Activated CD8-positive, alpha-beta T cell treated with anti-CD3 and anti-CD28 coated beads for 36 hours (primary cell): ENCODE measurements at regions not wholly inside any gene's neighbourhood (a gene's known extent, or its start where the extent isn't known, plus 50 kb on each side); places are given as distances from the start of the nearest gene placed in this dataset.

Source experiments
- ATAC-seq: fragments of 200-7000 bp; cut with Tn5 transposase; one replicate; pipeline ENCODE4 v1.10.0; 2021; ENCODE audit warnings: mild to moderate bottlenecking, moderate library complexity
- CTCF ChIA-PET: fragments of 350-600 bp; sonication (Branson Sonifier 250); formaldehyde crosslinking; loops from one replicate; lab custom pipeline; 2021; ENCODE audit warnings: antibody characterized with exemption; lab: Charles Lee
- POLR2A ChIA-PET: fragments of 350-600 bp; sonication (Branson Sonifier 250); formaldehyde crosslinking; loops from one replicate; lab custom pipeline; 2021; ENCODE audit warnings: antibody characterized with exemption; lab: Charles Lee
- DNase-seq: peaks from one replicate; pipeline ENCODE4 v3.0.0-alpha.2; 2020
- H3K27ac Mint-ChIP-seq: one replicate; pipeline ENCODE4 v1.8.0; 2021; ENCODE audit warnings: mild to moderate bottlenecking, mixed read lengths
- H3K27me3 Mint-ChIP-seq: one replicate; pipeline ENCODE4 v1.8.0; 2021; ENCODE audit warnings: mixed read lengths
- H3K36me3 Mint-ChIP-seq: one replicate; pipeline ENCODE4 v1.8.0; 2021; ENCODE audit warnings: low read depth, mixed read lengths
- H3K4me1 Mint-ChIP-seq: one replicate; pipeline ENCODE4 v1.8.0; 2021; ENCODE audit warnings: low read depth, mixed read lengths
- H3K4me3 Mint-ChIP-seq: one replicate; pipeline ENCODE4 v1.8.0; 2021; ENCODE audit warnings: mild to moderate bottlenecking, moderate library complexity, mixed read lengths
- H3K9me3 Mint-ChIP-seq: one replicate; pipeline ENCODE4 v1.8.0; 2021; ENCODE audit warnings: mixed read lengths
- CTCF ChIP-seq: fragments of 200-600 bp; IDR thresholded peaks from one replicate; pipeline ENCODE4 v1.8.0; 2022; ENCODE audit warnings: antibody characterized with exemption, mild to moderate bottlenecking
- intact Hi-C: fragments of 100-400 bp; cut with micrococcal nuclease; formaldehyde crosslinking; loops from one replicate; pipeline ENCODE4 v1.10.0; 2022

- ChIA-PET CTCF (no interaction called here), POLR2A (no interaction called here)
- no peak for ATAC-seq
- DNase-seq: no peak
- Mint-ChIP-seq H3K27ac (no peak overlapping the region), H3K4me1 (no peaks in the 10 kb centered on the region), H3K36me3 (no peaks in the 10 kb centered on the region), H3K4me3 (no peak overlapping the region), H3K27me3 (peaks cover 2% of the 10 kb centered on the region), H3K9me3 (no peaks in the 10 kb centered on the region)
- intact Hi-C loops: no loop called here
- TF ChIP-seq CTCF: no peak
Observed at GRCh38 chr9:86876621-86877196, 70.6 kb downstream of the GAS1 start.

GRCh38 chr9:86868616-86869015, 78.7 kb downstream of the GAS1 start:
- ATAC-seq (no peak), DNase-seq (no peak)
- no peaks in the 10 kb centered on the region for H3K9me3 Mint-ChIP-seq
- ChIA-PET CTCF (no interaction called here), POLR2A (no interaction called here)
- peaks cover 4% of the 10 kb centered on the region for H3K27me3 Mint-ChIP-seq
- no peaks in the 10 kb centered on the region for H3K36me3 Mint-ChIP-seq
- TF ChIP-seq CTCF: no peak
- no peaks in the 10 kb centered on the region for H3K4me1 Mint-ChIP-seq
- intact Hi-C loops: no loop called here
- H3K27ac Mint-ChIP-seq: no peak overlapping the region
- H3K4me3 Mint-ChIP-seq: no peak overlapping the region

- H3K36me3 Mint-ChIP-seq: no peaks in the 10 kb centered on the region
- CTCF ChIA-PET: no interaction called here
- TF ChIP-seq CTCF: no peak
- H3K4me1 Mint-ChIP-seq: no peaks in the 10 kb centered on the region
- H3K27me3 Mint-ChIP-seq: peaks cover 6% of the 10 kb centered on the region
- H3K27ac Mint-ChIP-seq: no peak overlapping the region
- POLR2A ChIA-PET: no interaction called here
- DNase-seq: no peak
- ATAC-seq: no peak
- intact Hi-C loops: no loop called here
- H3K4me3 Mint-ChIP-seq: no peak overlapping the region
- no peaks in the 10 kb centered on the region for H3K9me3 Mint-ChIP-seq
Observed at GRCh38 chr9:86867804-86868313, 79.4 kb downstream of the GAS1 start.

- no peak for ATAC-seq
- CTCF ChIA-PET: interaction anchor here (1.2 kb wide), 1 partner anchor 49 kb away, joined by 3 read pairs; no protein-coding TSS in a partner anchor
- Mint-ChIP-seq H3K27ac (no peak overlapping the region), H3K27me3 (peaks cover 5% of the 10 kb centered on the region), H3K4me3 (no peak overlapping the region), H3K4me1 (no peaks in the 10 kb centered on the region), H3K36me3 (no peaks in the 10 kb centered on the region), H3K9me3 (no peaks in the 10 kb centered on the region)
- DNase-seq: no peak
- POLR2A ChIA-PET: no interaction called here
- no peak for TF ChIP-seq CTCF
- intact Hi-C loops: no loop called here
Observed at GRCh38 chr9:86865952-86866351, 81.4 kb downstream of the GAS1 start.

- Mint-ChIP-seq H3K36me3 (no peaks in the 10 kb centered on the region), H3K27me3 (peaks cover 11% of the 10 kb centered on the region), H3K27ac (no peak overlapping the region), H3K4me1 (no peaks in the 10 kb centered on the region), H3K4me3 (no peak overlapping the region), H3K9me3 (no peaks in the 10 kb centered on the region)
- TF ChIP-seq CTCF: no peak
- intact Hi-C loops: no loop called here
- DNase-seq: no peak
- ChIA-PET CTCF (no interaction called here), POLR2A (no interaction called here)
- ATAC-seq: no peak
Observed at GRCh38 chr9:86860006-86860405, 87.3 kb downstream of the GAS1 start.
